ENCODE measurements at regions not wholly inside any gene's neighbourhood (a gene's known extent, or its start where the extent isn't known, plus 50 kb on each side); places are given as distances from the start of the nearest gene placed in this dataset.

- Histone ChIP-seq H3K4me3 (ENCODE audit: low read depth in 1 of 3, low read length in 3 of 3) (no peak overlapping the region), H3K36me3 (ENCODE audit: control insufficient read depth in 4 of 4, insufficient read depth in 3 of 4, low read depth in 1 of 4, low read length in 3 of 4) (no peaks in the 10 kb centered on the region), H3K27me3 (ENCODE audit: control insufficient read depth in 4 of 4, insufficient read depth in 4 of 4, low read length in 3 of 4) (no peaks in the 10 kb centered on the region), H3K9me3 (ENCODE audit: control insufficient read depth in 4 of 4, low read length in 3 of 4) (no peaks in the 10 kb centered on the region), H3K27ac (ENCODE audit: low read depth in 1 of 2, low read length in 2 of 2) (no peak overlapping the region), H3K9ac (ENCODE audit: low read depth in 1 of 2, low read length in 2 of 2) (no peak overlapping the region), H3K4me1 (ENCODE audit: control insufficient read depth in 4 of 4, insufficient read depth in 4 of 4, low read length in 3 of 4) (no peaks in the 10 kb centered on the region)
- TF ChIP-seq HNF4A (conservative IDR thresholded peaks at IDR 0.05) (no peak), MAX (IDR thresholded peaks at IDR 0.05) (no peak), SP1 (IDR thresholded peaks at IDR 0.05) (no peak)
- DNase-seq (ENCODE audit: low spot score) = no peak
Measured at GRCh38 chr20:12458241-12458640, 540.5 kb downstream of the BTBD3 start.

GRCh38 chr20:12464036-12464435 lies 544.7 kb upstream of the SPTLC3 start:
- no peaks in the 10 kb centered on the region for H3K36me3 ChIP-seq (ENCODE audit: control insufficient read depth in 4 of 4, insufficient read depth in 3 of 4, low read depth in 1 of 4, low read length in 3 of 4)
- H3K4me1 ChIP-seq (ENCODE audit: control insufficient read depth in 4 of 4, insufficient read depth in 4 of 4, low read length in 3 of 4) = no peaks in the 10 kb centered on the region
- H3K9me3 ChIP-seq (ENCODE audit: control insufficient read depth in 4 of 4, low read length in 3 of 4) = peaks cover 0 to 3% (median 0%) of the 10 kb centered on the region in 4 donors
- H3K9ac ChIP-seq (ENCODE audit: low read depth in 1 of 2, low read length in 2 of 2) = no peak overlapping the region
- 56% methylated on average over 3 of the region's 3 CpGs for WGBS
- no peak overlapping the region for H3K4me3 ChIP-seq (ENCODE audit: low read depth in 1 of 3, low read length in 3 of 3)
- peaks cover 0 to 2% (median 0%) of the 10 kb centered on the region in 4 donors for H3K27me3 ChIP-seq (ENCODE audit: control insufficient read depth in 4 of 4, insufficient read depth in 4 of 4, low read length in 3 of 4)
- H3K27ac ChIP-seq (ENCODE audit: low read depth in 1 of 2, low read length in 2 of 2) = no peak overlapping the region
- no peak for TF ChIP-seq YY1 (IDR thresholded peaks at IDR 0.05)
- TF ChIP-seq CTCF (IDR thresholded peaks at IDR 0.05; ENCODE audit: low read depth, low read length, missing input control) = no peak
- TF ChIP-seq HNF4A (conservative IDR thresholded peaks at IDR 0.05) = no peak
- no peak for TF ChIP-seq MAX (IDR thresholded peaks at IDR 0.05)
- no peak for TF ChIP-seq RXRA (IDR thresholded peaks at IDR 0.05)
- TF ChIP-seq ATF3 (IDR thresholded peaks at IDR 0.05) = no peak
- DNase-seq (ENCODE audit: low spot score) = no peak

- 29% methylated on average over 2 of the region's 2 CpGs for WGBS
- Histone ChIP-seq H3K4me3 (ENCODE audit: low read depth in 1 of 3, low read length in 3 of 3) (no peak overlapping the region), H3K4me1 (ENCODE audit: control insufficient read depth in 4 of 4, insufficient read depth in 4 of 4, low read length in 3 of 4) (no peaks in the 10 kb centered on the region), H3K36me3 (ENCODE audit: control insufficient read depth in 4 of 4, insufficient read depth in 3 of 4, low read depth in 1 of 4, low read length in 3 of 4) (no peaks in the 10 kb centered on the region), H3K9ac (ENCODE audit: low read depth in 1 of 2, low read length in 2 of 2) (no peak overlapping the region), H3K9me3 (ENCODE audit: control insufficient read depth in 4 of 4, low read length in 3 of 4) (peaks cover 0 to 3% (median 0%) of the 10 kb centered on the region in 4 donors), H3K27ac (ENCODE audit: low read depth in 1 of 2, low read length in 2 of 2) (no peak overlapping the region), H3K27me3 (ENCODE audit: control insufficient read depth in 4 of 4, insufficient read depth in 4 of 4, low read length in 3 of 4) (peaks cover 0 to 2% (median 0%) of the 10 kb centered on the region in 4 donors)
- no peak for DNase-seq (ENCODE audit: low spot score)
- TF ChIP-seq RAD21 (IDR thresholded peaks at IDR 0.05) (no peak), JUND (IDR thresholded peaks at IDR 0.05) (no peak)
Measured at GRCh38 chr20:12466915-12467314, 541.9 kb upstream of the SPTLC3 start.

GRCh38 chr20:12467758-12468157 lies 541.0 kb upstream of the SPTLC3 start:
- Histone ChIP-seq H3K9ac (ENCODE audit: low read depth in 1 of 2, low read length in 2 of 2) (no peak overlapping the region), H3K4me3 (ENCODE audit: low read depth in 1 of 3, low read length in 3 of 3) (no peak overlapping the region), H3K9me3 (ENCODE audit: control insufficient read depth in 4 of 4, low read length in 3 of 4) (peaks cover 0 to 3% (median 0%) of the 10 kb centered on the region in 4 donors), H3K36me3 (ENCODE audit: control insufficient read depth in 4 of 4, insufficient read depth in 3 of 4, low read depth in 1 of 4, low read length in 3 of 4) (no peaks in the 10 kb centered on the region), H3K27ac (ENCODE audit: low read depth in 1 of 2, low read length in 2 of 2) (no peak overlapping the region), H3K27me3 (ENCODE audit: control insufficient read depth in 4 of 4, insufficient read depth in 4 of 4, low read length in 3 of 4) (peaks cover 0 to 2% (median 0%) of the 10 kb centered on the region in 4 donors), H3K4me1 (ENCODE audit: control insufficient read depth in 4 of 4, insufficient read depth in 4 of 4, low read length in 3 of 4) (no peaks in the 10 kb centered on the region)
- WGBS = 72% methylated on average over 4 of the region's 4 CpGs
- DNase-seq (ENCODE audit: low spot score) = no peak
- TF ChIP-seq HNF4G (IDR thresholded peaks at IDR 0.05) (no peak), EGR1 (IDR thresholded peaks at IDR 0.05; ENCODE audit: low read depth in 2 of 2) (no peak), HNF4A (conservative IDR thresholded peaks at IDR 0.05) (no peak), SP1 (IDR thresholded peaks at IDR 0.05) (no peak), REST (IDR thresholded peaks at IDR 0.05) (no peak), ZBTB33 (IDR thresholded peaks at IDR 0.05) (no peak), ATF3 (IDR thresholded peaks at IDR 0.05) (no peak), FOXA1 (IDR thresholded peaks at IDR 0.05) (no peak), TAF1 (conservative IDR thresholded peaks at IDR 0.05) (no peak), MAX (IDR thresholded peaks at IDR 0.05) (no peak)
